GM23338 (cell line): ENCODE measurements at regions not wholly inside any gene's neighbourhood (a gene's known extent, or its start where the extent isn't known, plus 50 kb on each side); places are given as distances from the start of the nearest gene placed in this dataset.

Experiments used
- ATAC-seq: fragments of 200-7000 bp; cut with Tn5 transposase; 3 replicates; pipeline ENCODE4 v1.9.1; 2020
- DNase-seq: peaks from one replicate; pipeline ENCODE4 v3.0.0-alpha.2; 2015; ENCODE audit warnings: low spot score
- H2AFZ ChIP-seq: fragments of 200-600 bp; sonication (generic); 2 replicates; pipeline ENCODE4 v1.8.0; 2016; ENCODE audit warnings: antibody characterized with exemption, mild to moderate bottlenecking, moderate library complexity
- H3F3A ChIP-seq: fragments of 200-600 bp; sonication (generic); replicated peaks from 2 replicates; pipeline ENCODE4 v1.8.0; 2017; ENCODE audit warnings: antibody characterized with exemption, mixed run types, low read depth
- H3K27ac ChIP-seq: fragments of 200-600 bp; sonication (generic); 2 replicates; pipeline ENCODE4 v1.6.1; 2016; ENCODE audit warnings: low read depth
- H3K27me3 ChIP-seq: fragments of 200-600 bp; sonication (generic); 2 replicates; pipeline ENCODE4 v1.8.0; 2016; ENCODE audit warnings: mild to moderate bottlenecking, mixed run types, moderate library complexity; ENCODE audit not compliant: insufficient read depth
- H3K36me3 ChIP-seq: fragments of 200-600 bp; sonication (generic); 2 replicates; pipeline ENCODE4 v1.8.0; 2016; ENCODE audit warnings: mild to moderate bottlenecking; ENCODE audit not compliant: insufficient read depth
- H3K4me1 ChIP-seq: fragments of 200-600 bp; sonication (generic); 2 replicates; pipeline ENCODE4 v1.8.0; 2016; ENCODE audit warnings: mild to moderate bottlenecking, moderate library complexity; ENCODE audit not compliant: insufficient read depth
- H3K4me2 ChIP-seq: fragments of 200-600 bp; sonication (generic); 2 replicates; pipeline ENCODE4 v1.7.1; 2017; ENCODE audit warnings: mixed run types
- H3K4me3 ChIP-seq: fragments of 200-600 bp; sonication (generic); 2 replicates; pipeline ENCODE4 v1.6.1; 2016; ENCODE audit warnings: mixed run types
- H3K79me2 ChIP-seq: fragments of 200-600 bp; sonication (generic); replicated peaks from 2 replicates; pipeline ENCODE4 v1.8.0; 2017; ENCODE audit warnings: mild to moderate bottlenecking; ENCODE audit not compliant: insufficient read depth
- H3K9me2 ChIP-seq: fragments of 200-600 bp; sonication (generic); 2 replicates; pipeline ENCODE4 v1.8.0; 2017; ENCODE audit not compliant: insufficient read depth
- H4K20me1 ChIP-seq: fragments of 200-600 bp; sonication (generic); replicated peaks from 2 replicates; pipeline ENCODE4 v1.8.0; 2017; ENCODE audit warnings: mild to moderate bottlenecking; ENCODE audit not compliant: insufficient read depth
- H3K27ac Mint-ChIP-seq: 2 replicates; pipeline ENCODE4 v1.8.0; 2020; ENCODE audit warnings: inconsistent platforms, mild to moderate bottlenecking, moderate library complexity, mixed read lengths
- H3K27me3 Mint-ChIP-seq: 3 replicates; pipeline ENCODE4 v1.8.0; 2022; ENCODE audit warnings: low read depth, mild to moderate bottlenecking, moderate library complexity, mixed read lengths, inconsistent platforms; ENCODE audit not compliant: insufficient read depth, poor library complexity
- H3K36me3 Mint-ChIP-seq: 3 replicates; pipeline ENCODE4 v1.8.0; 2021; ENCODE audit warnings: low read depth, mild to moderate bottlenecking, inconsistent platforms, moderate library complexity, mixed read lengths
- H3K4me1 Mint-ChIP-seq: 3 replicates; pipeline ENCODE4 v1.8.0; 2020; ENCODE audit warnings: mild to moderate bottlenecking, inconsistent platforms, mixed read lengths
- H3K4me3 Mint-ChIP-seq: 3 replicates; pipeline ENCODE4 v1.8.0; 2021; ENCODE audit warnings: moderate library complexity, mild to moderate bottlenecking, inconsistent platforms, mixed read lengths
- H3K9me3 Mint-ChIP-seq: 3 replicates; pipeline ENCODE4 v1.8.0; 2020; ENCODE audit warnings: moderate library complexity, mild to moderate bottlenecking, inconsistent platforms, mixed read lengths
- ETS1 ChIP-seq: IDR thresholded peaks from 2 replicates; pipeline ENCODE4 v1.6.1; 2016; ENCODE audit warnings: antibody characterized with exemption
- REST ChIP-seq: IDR thresholded peaks from one replicate; pipeline ENCODE4 v1.6.1; 2018; ENCODE audit warnings: antibody characterized with exemption; ENCODE audit not compliant: unreplicated experiment
- ZNF462 ChIP-seq: fragments of 250-450 bp; sonication (Bioruptor Pico); IDR thresholded peaks from 2 replicates; pipeline ENCODE4 v1.5.0; 2020; ENCODE audit warnings: mild to moderate bottlenecking, moderate library complexity

DNA sequence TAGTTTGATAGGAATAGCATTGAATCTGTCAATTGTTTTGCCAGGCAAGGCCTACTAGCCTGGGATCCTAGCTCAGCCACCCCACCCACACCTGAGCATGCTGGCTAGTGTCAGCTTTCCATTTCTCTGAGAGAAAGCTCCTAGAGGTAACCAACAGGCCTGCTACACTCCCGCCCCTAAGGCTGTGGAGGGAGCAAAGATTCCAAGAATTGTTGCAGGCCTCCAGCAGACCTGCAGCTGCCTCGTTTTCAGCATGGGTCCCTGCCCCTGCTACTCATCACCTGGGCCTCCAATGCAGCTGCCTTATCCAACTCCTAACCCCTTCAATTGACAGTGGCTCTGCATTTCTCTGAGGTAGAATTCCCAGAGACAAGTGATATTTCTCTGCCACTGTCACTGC is 852.4 kb upstream of the MDGA2 start:
- no peaks in the 10 kb centered on the region for H3F3A ChIP-seq
- no peaks in the 10 kb centered on the region for H3K4me1 ChIP-seq
- peak overlapping the region; percentile 78; the same call in 1 of the 2 replicates for H2AFZ ChIP-seq
- H3K27ac ChIP-seq: no peak overlapping the region
- ATAC-seq (peak; percentile 91), DNase-seq (peak; percentile 45)
- H3K4me3 ChIP-seq: no peak overlapping the region
- H3K36me3 Mint-ChIP-seq: no peaks in the 10 kb centered on the region
- H3K79me2 ChIP-seq: no peaks in the 10 kb centered on the region
- no peak overlapping the region for H3K27ac Mint-ChIP-seq
- no peak for TF ChIP-seq ETS1
- no peak for TF ChIP-seq REST
- TF ChIP-seq ZNF462: 0 out of 2 replicates have a peak, but pooled peaks have one; percentile 41
- no peaks in the 10 kb centered on the region for H4K20me1 ChIP-seq
- no peaks in the 10 kb centered on the region for H3K36me3 ChIP-seq
- no peaks in the 10 kb centered on the region for H3K27me3 ChIP-seq
- no peaks in the 10 kb centered on the region for H3K9me3 Mint-ChIP-seq
- peaks cover 2% of the 10 kb centered on the region; the same call in 2 of the 3 replicates for H3K4me1 Mint-ChIP-seq
- no peaks in the 10 kb centered on the region for H3K27me3 Mint-ChIP-seq
- H3K4me2 ChIP-seq: no peak overlapping the region
- H3K9me2 ChIP-seq: no peaks in the 10 kb centered on the region
- no peak overlapping the region for H3K4me3 Mint-ChIP-seq
